Myocyte (in vitro differentiated cells): ENCODE measurements at regions not wholly inside any gene's neighbourhood (a gene's known extent, or its start where the extent isn't known, plus 50 kb on each side); places are given as distances from the start of the nearest gene placed in this dataset.
"Not testable (repeated sequence)": the region's sequence is repeated elsewhere in the genome, so short reads cannot be mapped to it uniquely, and the experiment has no call there.

ENCODE experiments used
- DNase-seq: peaks from one replicate; pipeline ENCODE4 v3.0.0-alpha.2; 2012; ENCODE audit warnings: low read depth

GRCh38 chr11:114802878-114803277 lies 124.6 kb downstream of the NXPE2 start:
- DNase-seq, result no peak

DNA sequence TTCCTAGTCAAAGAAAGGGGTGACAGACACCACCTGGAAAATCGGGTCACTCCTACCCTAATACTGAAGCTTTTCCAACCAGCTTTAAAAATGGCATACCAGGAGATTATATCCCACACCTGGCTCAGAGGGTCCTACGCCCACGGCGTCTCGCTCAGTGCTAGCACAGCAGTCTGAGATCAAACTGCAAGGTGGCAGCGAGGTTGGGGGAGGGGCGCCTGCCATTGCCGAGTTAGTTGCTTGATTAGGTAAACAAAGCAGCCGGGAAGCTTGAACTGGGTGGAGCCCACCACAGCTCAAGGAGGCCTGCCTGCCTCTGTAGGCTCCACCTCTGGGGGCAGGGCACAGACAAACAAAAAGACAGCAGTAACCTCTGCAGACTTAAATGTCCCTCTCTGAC lies 127.1 kb downstream of the NXPE2 start:
- not testable (repeated sequence) for DNase-seq

- no peak for DNase-seq
Measured at GRCh38 chr11:114811971-114812370, 133.6 kb downstream of the NXPE2 start.

GRCh38 chr11:114812733-114813132 lies 134.4 kb downstream of the NXPE2 start:
- DNase-seq, result no peak

DNA sequence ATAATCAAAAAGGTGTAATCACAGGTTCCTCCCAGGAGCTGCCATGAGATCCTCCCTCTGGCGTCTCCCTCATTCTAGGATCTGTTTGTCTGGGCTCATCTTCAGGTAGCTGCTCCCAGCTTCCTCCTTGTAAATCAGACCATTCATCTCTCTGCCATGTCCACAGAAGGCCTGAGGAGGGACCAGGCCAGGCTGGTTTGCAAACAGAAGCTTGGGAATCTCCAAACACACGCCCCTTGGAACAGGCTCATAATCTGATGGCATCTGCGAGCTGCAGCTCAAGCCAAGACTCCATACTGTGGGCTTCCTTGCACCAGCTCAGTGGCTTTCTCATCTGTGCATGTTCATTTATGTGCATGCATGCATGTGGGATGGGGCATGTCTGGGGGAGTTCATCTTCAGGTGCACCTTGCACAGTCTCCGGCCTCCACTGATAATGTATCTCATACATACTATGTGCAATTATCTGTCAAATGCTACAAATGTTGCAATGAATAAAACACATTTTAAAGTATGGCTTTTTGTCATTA lies 134.9 kb downstream of the NXPE2 start:
- DNase-seq, result no peak

GRCh38 chr11:114815176-114815575 lies 136.8 kb downstream of the NXPE2 start:
- DNase-seq, result no peak

DNA sequence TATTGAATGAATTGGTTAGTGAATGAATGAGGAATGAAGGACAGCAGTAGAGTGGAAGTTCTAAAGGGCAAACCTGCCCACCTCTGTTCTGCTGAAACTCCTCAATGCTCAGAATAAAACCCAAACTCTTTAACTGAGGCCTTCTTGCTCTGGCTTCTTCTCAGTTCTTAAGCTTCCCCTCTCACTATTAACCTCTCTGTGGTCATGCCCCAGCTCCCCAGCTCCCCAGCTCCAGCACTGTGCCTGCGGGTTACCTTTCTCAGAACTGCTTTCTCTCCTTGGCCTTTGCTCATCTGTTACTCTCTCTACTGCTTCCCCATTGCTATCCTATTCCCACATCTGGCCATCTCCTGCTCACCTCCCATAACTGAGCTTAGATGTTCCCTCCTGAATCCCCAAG lies 137.4 kb downstream of the NXPE2 start:
- DNase-seq, result no peak

DNA sequence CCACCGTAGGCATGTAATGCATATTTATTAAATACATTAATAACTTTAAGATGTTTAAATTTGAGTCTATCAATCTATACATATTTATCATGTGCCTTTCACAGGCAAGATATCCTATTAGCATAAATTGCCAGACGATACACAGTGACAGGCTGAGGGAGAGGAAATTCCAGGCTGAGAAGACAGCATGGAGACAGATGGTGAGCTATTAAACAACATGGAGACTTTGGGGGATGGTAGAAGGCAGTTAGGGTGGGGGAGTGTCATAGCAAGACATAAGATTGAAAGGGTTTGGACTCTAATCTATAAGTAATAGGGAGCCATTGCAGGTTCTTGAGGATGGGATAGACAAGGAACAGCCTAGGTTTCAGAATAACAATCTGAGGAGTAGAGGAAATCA lies 138.5 kb downstream of the NXPE2 start:
- DNase-seq, result no peak

GRCh38 chr11:114818382-114818781 lies 140.1 kb downstream of the NXPE2 start:
- DNase-seq, result no peak

- DNase-seq, result no peak
Measured at GRCh38 chr11:114819028-114819427, 140.7 kb downstream of the NXPE2 start.

DNA sequence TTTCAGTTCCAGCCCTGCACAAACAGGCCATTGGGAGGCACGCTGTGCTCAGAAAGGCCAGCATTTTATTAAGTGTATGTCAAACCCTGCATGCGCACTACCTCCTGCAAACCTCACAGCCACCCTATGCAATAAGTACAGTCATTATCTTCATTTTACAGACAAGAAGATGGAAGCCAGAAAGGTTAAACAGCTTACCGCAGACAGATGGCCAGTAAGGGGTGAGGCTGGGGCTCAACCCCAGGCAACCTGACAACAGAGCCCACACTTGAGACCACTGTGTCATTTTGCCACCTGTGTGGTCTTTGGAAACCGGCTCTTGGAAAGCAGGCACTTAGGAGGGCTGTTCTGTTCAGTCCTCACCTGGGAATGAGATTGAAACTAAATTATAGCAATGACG lies 142.3 kb downstream of the NXPE2 start:
- no peak for DNase-seq

GRCh38 chr11:114821621-114822412 lies 143.5 kb downstream of the NXPE2 start:
- no peak for DNase-seq

DNA sequence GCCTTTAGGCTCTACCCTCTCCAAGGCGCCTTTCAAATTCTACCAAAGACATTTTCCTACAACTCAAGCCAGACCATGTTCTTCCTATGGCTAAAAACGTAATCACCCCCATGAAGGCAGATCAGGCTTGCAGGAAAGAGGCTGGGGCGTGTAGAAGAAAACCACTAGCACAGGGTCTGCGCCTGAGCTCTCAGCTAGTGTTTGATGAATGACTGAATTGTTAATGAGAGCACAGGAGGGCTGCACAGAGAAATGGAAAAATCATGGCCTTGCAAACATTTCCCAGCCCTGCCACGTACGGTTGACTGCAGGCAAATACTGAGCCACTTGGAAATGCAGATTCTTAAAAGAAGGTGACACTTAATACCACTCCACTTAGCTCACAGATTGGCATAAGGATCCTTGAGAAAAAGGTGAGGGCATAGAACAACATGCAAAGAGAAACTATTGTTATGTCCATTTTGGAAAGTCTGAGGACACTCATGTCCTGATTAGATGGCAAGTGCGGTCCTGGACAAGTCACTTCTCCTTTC lies 148.6 kb downstream of the NXPE2 start:
- DNase-seq, result no peak

- no peak for DNase-seq
Measured at GRCh38 chr11:114827736-114828135, 149.4 kb downstream of the NXPE2 start.

- DNase-seq, result no peak
Measured at GRCh38 chr11:114832532-114833125, 154.3 kb downstream of the NXPE2 start.

GRCh38 chr11:114836161-114836560 lies 157.8 kb downstream of the NXPE2 start:
- no peak for DNase-seq

- no peak for DNase-seq
Measured at GRCh38 chr11:114844896-114845295, 166.6 kb downstream of the NXPE2 start.

DNA sequence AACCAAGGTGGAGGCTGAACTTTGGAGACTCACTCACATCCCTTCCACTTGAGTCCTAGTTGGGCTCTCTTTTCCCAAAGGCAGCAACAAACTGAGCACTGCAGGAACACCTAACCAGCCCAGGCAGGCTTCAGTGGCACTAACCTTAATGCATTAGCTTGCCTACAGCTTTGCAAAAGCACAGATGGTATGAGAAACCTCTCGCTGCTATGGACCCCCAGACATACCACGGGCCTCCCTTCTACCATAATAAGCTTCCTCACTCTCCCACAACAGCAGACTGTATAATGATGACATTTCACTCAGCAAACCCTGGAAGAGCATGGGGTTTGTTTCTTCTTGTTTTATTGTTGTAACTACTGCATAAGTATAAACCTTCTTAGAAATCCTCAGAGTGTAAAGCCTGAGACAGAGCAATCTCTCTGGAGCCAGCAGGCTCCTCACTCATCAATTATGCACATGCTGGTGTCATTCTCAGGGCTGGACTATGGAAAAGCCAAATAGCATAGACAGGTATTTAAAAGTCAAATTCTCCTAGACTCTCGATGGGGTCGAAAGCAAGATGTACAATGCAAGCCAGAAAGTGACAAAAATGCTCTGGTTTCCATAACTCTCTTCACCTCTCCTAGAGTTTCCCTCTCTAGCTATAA lies 167.6 kb downstream of the NXPE2 start:
- DNase-seq, result no peak

- DNase-seq, result peak; percentile 13
Measured at GRCh38 chr11:114846416-114846791, 168.1 kb downstream of the NXPE2 start.

DNA sequence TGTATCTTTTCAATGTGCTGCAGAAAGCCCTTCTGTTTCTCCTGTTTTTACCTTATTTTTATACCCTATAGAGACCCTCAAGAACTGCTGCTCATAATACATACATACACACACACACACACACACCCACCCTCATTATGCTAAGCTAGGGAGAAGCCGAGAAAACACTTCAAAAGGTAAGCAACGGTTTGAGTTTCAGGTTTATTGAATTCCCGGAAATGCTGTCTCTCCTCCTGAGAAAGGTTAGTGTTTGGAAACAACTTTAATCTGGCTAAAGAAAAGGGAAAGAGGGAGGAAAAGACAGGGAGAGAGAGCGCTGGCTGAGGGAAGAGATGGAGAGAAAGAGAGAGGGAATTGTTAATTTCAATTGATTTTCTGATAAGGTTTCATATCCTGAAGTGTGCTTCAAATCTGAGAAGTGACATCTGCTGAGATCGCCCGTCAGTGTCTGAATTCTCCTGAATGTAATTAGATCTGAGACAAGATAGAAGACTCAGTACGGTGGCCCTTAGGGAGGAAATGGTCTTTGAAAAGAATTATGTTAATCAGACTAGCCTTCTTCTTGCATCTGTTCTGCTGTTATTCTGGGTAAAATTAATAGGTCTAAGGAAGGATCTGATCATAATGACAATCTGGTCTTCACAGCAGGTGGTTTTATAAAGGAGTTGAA lies 169.1 kb downstream of the NXPE2 start:
- no peak for DNase-seq

- no peak for DNase-seq
Measured at GRCh38 chr11:114848027-114848426, 169.7 kb downstream of the NXPE2 start.

DNA sequence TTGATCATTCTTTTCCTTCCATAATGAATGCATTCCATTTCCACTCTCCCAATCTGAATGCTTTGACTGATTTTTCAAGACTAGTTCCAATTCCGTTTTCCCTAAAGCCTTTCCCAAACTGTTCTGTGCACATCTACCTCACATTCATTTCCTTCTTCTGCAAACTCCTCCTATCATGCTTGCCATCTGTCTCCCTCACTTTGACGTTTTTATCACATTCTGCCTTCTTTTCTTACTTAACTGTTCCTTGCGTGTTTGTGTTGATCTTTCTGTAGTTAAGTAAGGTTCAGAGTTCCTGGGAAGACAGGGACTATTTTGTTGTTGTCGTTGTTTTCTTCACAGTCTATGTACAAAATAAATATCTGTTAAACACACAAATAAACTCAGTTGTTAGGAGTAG lies 179.0 kb downstream of the NXPE2 start:
- no peak for DNase-seq
